NCI-H1436 treated with DMSO at 0.1 percent for 48 hours (cell line): ENCODE measurements at regions not wholly inside any gene's neighbourhood (a gene's known extent, or its start where the extent isn't known, plus 50 kb on each side); places are given as distances from the start of the nearest gene placed in this dataset.

Experiments used
- DNase-seq: peaks from one replicate; lab custom pipeline; 2025; lab: John Stamatoyannopoulos, UW

GRCh38 chr5:135218790-135219568, 180.1 kb downstream of the MACROH2A1 start:
- DNase-seq = no peak

GRCh38 chr5:135218486-135218755, 180.6 kb downstream of the MACROH2A1 start:
- no peak for DNase-seq

- DNase-seq = no peak
These were observed 181.2 kb downstream of the MACROH2A1 start for GRCh38 chr5:135217669-135218485.

- peak; percentile 32 for DNase-seq
These were observed 182.3 kb downstream of the MACROH2A1 start for GRCh38 chr5:135216471-135217343.

- DNase-seq = no peak
These were observed 181.8 kb upstream of the PITX1 start for GRCh38 chr5:135215617-135216470.

- DNase-seq = no peak
These were observed 181.0 kb upstream of the PITX1 start for GRCh38 chr5:135214897-135215616.

GRCh38 chr5:135213466-135214239, 179.6 kb upstream of the PITX1 start:
- no peak for DNase-seq

GRCh38 chr5:135213027-135213386, 179.0 kb upstream of the PITX1 start:
- no peak for DNase-seq

GRCh38 chr5:135212361-135213026, 178.5 kb upstream of the PITX1 start:
- no peak for DNase-seq

- no peak for DNase-seq
These were observed 177.8 kb upstream of the PITX1 start for GRCh38 chr5:135211791-135212190.

- DNase-seq = no peak
These were observed 177.2 kb upstream of the PITX1 start for GRCh38 chr5:135211083-135211790.

GRCh38 chr5:135210286-135211055, 176.4 kb upstream of the PITX1 start:
- no peak for DNase-seq

GRCh38 chr5:135208903-135209721, 175.1 kb upstream of the PITX1 start:
- DNase-seq = no peak

- no peak for DNase-seq
These were observed 174.5 kb upstream of the PITX1 start for GRCh38 chr5:135208555-135208902.

GRCh38 chr5:135207866-135208265, 173.8 kb upstream of the PITX1 start:
- no peak for DNase-seq

GRCh38 chr5:135206862-135207261, 172.8 kb upstream of the PITX1 start:
- no peak for DNase-seq

- DNase-seq = no peak
These were observed 171.8 kb upstream of the PITX1 start for GRCh38 chr5:135205632-135206349.
